Small intestine (tissue), 7 donors: ENCODE measurements at regions not wholly inside any gene's neighbourhood (a gene's known extent, or its start where the extent isn't known, plus 50 kb on each side); places are given as distances from the start of the nearest gene placed in this dataset.
"Not testable (repeated sequence)": the region's sequence is repeated elsewhere in the genome, so short reads cannot be mapped to it uniquely, and the experiment has no call there.

ENCODE experiments used
- DNase-seq, 2 donors: peaks; one replicate each; pipeline versions ENCODE4 v3.0.0 to v3.0.0-alpha.2; 2013
- FAIRE-seq: peaks from 2 replicates; lab custom pipeline; 2012; peaks lifted over from hg19 to GRCh38; lab: Jason Lieb, UNC
- H3K27ac ChIP-seq, 3 donors: one replicate each; pipeline ENCODE4 v1.5.1; 2013; ENCODE audit warnings: low read length in 2 of 3, mild to moderate bottlenecking in 2 of 3, control low read depth in 1 of 3, inconsistent platforms in 1 of 3, low read depth in 1 of 3, moderate library complexity in 1 of 3
- H3K27me3 ChIP-seq, 3 donors: one replicate each; pipeline ENCODE4 v1.6.1; 2013; ENCODE audit warnings: low read length in 3 of 3, inconsistent platforms in 1 of 3; ENCODE audit not compliant: control insufficient read depth in 3 of 3, insufficient read depth in 3 of 3
- H3K36me3 ChIP-seq, 3 donors: one replicate each; pipeline ENCODE4 v1.6.1; 2013; ENCODE audit warnings: low read length in 3 of 3, inconsistent platforms in 1 of 3, low read depth in 1 of 3, mild to moderate bottlenecking in 1 of 3, moderate library complexity in 1 of 3; ENCODE audit not compliant: control insufficient read depth in 3 of 3, insufficient read depth in 2 of 3
- H3K4me1 ChIP-seq, 3 donors: one replicate each; pipeline ENCODE4 v1.6.1; 2013; ENCODE audit warnings: low read length in 2 of 3, inconsistent platforms in 1 of 3, low read depth in 1 of 3, mild to moderate bottlenecking in 1 of 3, moderate library complexity in 1 of 3; ENCODE audit not compliant: control insufficient read depth in 3 of 3, insufficient read depth in 2 of 3
- H3K4me3 ChIP-seq, 3 donors: one replicate each; pipeline ENCODE4 v1.5.1; 2013; ENCODE audit warnings: low read length in 3 of 3, control low read depth in 1 of 3, inconsistent platforms in 1 of 3, low read depth in 1 of 3, mild to moderate bottlenecking in 1 of 3, moderate library complexity in 1 of 3
- H3K9me3 ChIP-seq, 2 donors: one replicate each; pipeline ENCODE4 v1.6.1; 2013; ENCODE audit warnings: low read depth in 1 of 2, low read length in 1 of 2; ENCODE audit not compliant: control insufficient read depth in 2 of 2, insufficient read depth in 1 of 2
- WGBS, 3 donors: extraction: QIAGEN DNeasy Blood & Tissue Kit; methylation state at CpG; one replicate each; pipeline ENCODE4 v1.1.7; 2013; 5-methylcytosine and 5-hydroxymethylcytosine counted together
- donor health status: healthy with polysubstance abuse.
- donor health status: control.
- donor health status: control.
- donor health status: Bipolar disorder and iron deficiency.
- donor health status: healthy.

DNA sequence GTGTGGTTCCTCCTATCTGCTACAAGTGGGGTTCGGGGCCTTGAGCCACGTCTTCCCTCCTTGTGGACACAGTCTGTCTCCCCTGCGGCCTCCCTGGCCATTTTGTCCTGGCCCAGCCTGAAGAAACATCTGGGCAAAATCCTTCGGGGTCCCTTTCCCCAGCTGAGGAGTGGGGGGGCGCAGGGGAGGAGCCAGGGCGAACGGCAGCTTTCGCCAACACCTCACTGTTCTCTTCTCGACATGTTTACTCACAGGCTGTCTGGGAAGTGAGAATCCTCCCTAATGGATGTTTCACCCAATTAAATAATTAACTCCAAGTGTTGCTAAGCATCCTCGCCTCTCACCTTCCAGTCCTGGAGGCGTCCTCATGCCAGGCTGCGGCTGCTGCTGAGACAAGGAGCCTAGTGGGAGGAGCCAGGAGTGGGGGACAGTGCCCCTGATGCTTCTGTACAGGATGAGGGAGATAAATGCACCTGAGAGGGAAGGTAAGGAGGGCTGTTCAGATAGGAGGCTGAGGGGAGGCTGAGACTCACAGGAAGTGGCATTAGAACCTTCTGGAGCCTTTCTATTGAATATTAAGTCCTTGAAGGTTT is 72.4 kb upstream of the PLGLB1 start:
- WGBS, 3 donors = 54 to 75% (median 73%) methylated on average over 6 to 9 of the region's 12 CpGs
- not testable (repeated sequence) for H3K36me3 ChIP-seq, DNase-seq, FAIRE-seq, H3K4me1 ChIP-seq, H3K9me3 ChIP-seq, H3K27me3 ChIP-seq, H3K27ac ChIP-seq, H3K4me3 ChIP-seq

DNA sequence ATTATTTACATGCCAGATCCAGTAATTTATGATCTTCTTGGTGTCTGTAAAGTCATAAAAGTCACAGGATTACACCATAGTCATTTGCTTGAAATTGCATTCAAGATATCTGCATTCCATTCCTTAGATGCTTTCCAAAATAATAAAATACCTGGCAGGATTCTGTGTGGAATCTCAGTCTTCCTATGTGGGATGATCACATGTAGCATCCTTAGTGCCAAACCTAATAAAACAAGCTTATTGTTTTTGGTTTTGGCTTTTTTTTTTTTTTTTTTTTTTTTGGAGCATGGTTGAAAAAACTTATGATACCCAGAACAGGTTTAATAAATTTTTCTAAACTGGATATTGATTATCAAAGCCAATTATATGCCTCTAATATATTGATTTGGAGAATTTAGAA is 74.2 kb upstream of the PLGLB1 start:
- not testable (repeated sequence) for H3K36me3 ChIP-seq, H3K4me3 ChIP-seq, DNase-seq, H3K9me3 ChIP-seq, H3K4me1 ChIP-seq, H3K27ac ChIP-seq, FAIRE-seq, H3K27me3 ChIP-seq

DNA sequence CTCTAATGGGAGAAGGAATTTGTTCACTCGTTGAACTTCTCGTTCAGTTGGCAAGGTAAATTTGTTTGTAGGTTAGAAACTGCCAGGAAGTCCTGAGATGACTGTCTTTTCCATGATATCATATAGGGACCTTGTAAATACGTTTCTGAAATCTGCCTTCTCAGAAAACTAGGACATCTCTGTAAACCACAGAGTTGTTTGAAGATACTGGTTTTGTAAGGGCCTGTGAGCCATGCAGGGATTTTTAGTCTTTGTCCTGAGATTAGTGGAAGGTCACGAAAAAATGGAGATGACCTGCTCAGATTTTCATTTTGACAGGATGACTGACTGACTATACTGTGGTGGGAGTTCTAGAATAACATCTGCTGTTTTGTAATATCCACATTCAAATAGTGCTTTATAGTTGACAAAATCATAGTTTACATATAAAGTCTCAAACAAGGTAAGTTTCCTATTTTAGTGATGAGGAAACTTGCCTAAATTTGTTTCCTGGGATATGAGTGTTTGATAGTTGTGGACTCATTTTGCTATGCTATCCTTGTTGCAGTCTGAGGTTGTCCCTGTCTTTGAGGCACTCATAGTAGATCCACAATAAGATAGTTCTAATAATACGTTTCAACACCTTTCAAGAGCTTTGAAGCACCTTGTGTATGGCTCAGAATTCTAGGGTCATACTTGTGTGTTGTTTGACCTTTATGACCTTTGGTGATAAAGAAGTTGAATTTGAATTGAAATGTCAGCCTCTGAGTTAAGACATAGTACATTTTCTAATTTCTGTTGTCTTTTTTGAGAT is 107.3 kb upstream of the PLGLB1 start:
- not testable (repeated sequence) for H3K36me3 ChIP-seq, FAIRE-seq, H3K4me1 ChIP-seq, DNase-seq, H3K27me3 ChIP-seq, H3K27ac ChIP-seq, H3K9me3 ChIP-seq, H3K4me3 ChIP-seq
- 50 to 62% (median 55%) methylated on average over 3 of the region's 5 CpGs for WGBS, 3 donors

DNA sequence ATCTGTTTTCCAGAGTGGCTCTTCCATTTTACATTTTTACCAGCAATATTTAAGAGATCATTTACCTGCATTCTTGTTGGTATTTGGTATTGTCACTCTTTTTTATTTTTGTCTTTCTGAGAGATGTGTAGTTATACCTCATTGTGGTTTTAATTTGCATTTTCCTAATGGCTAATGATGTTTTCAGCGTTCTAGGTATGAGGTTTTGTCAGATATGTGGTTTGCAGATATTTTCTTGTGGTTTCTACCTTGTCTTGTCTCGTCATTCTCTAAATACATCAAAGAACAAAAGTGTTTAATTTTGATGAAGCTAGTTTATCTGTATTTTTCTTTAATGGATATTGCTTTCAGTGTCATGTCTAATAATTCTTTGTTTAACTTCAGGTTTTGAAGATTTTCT is 110.9 kb upstream of the PLGLB1 start:
- not testable (repeated sequence) for H3K36me3 ChIP-seq, DNase-seq, H3K4me3 ChIP-seq, H3K27ac ChIP-seq, H3K27me3 ChIP-seq, H3K4me1 ChIP-seq, FAIRE-seq, H3K9me3 ChIP-seq
- 58 to 77% (median 59%) methylated on average over 1 to 2 of the region's 2 CpGs for WGBS, 3 donors

DNA sequence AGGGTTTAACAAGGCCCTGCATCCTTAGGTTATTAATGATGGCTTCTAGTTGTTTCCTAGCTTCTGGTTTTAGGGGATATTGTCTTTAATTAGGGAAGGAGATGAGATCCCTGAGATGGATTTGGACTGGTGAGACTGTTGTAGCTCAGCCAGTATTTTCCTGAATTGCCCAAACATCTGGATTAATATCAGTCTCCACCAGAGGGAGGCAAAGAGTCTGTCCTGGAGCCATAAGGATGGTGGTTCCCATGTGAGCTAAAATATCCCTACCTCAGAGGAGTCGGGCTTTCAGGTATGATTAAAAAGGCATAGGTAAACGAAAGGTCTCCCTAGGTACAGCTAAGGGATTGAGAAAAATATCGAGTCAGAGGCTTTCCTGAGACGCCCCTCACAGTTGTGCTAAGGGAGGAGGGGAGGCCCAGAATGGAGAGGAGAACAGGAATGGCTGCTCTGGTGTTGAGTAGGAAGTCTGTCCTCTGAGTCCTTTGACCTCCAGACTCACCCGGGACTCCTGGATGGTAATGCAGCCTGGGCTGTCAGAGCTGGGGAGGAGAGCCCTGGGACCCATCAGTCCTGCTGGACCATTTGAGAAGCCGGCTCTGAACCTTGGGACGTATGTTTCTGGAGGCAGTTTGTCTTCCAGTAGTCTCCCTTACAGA is 130.3 kb upstream of the PLGLB1 start:
- DNase-seq, H3K27ac ChIP-seq, H3K4me1 ChIP-seq, H3K4me3 ChIP-seq, H3K27me3 ChIP-seq, FAIRE-seq, H3K9me3 ChIP-seq, H3K36me3 ChIP-seq: not testable (repeated sequence)
- no CpG with 5 or more reads among the region's 7 CpGs for WGBS, 3 donors

DNA sequence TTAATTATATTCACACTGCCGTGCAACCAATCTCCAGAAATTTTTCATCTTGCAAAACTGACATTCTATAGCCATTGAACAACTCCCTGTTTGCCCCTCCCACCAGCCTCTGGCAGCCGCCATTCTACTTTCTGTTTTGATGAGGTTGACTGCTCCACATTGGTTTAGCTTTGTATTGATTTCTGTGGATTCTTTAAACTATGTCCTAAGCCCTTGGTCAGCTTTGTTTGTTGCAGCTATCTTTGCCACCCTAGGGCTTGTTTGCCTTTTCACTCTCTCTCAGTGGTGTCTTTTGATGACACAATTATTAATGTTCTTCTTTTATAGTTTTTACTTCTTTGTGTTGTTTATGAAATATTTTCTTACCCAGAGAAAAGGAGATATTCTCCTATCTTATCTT is 152.8 kb upstream of the PLGLB1 start:
- H3K36me3 ChIP-seq, H3K4me3 ChIP-seq: not testable (repeated sequence)
- 19 to 70% (median 51%) methylated on average over 1 to 2 of the region's 2 CpGs for WGBS, 3 donors

DNA sequence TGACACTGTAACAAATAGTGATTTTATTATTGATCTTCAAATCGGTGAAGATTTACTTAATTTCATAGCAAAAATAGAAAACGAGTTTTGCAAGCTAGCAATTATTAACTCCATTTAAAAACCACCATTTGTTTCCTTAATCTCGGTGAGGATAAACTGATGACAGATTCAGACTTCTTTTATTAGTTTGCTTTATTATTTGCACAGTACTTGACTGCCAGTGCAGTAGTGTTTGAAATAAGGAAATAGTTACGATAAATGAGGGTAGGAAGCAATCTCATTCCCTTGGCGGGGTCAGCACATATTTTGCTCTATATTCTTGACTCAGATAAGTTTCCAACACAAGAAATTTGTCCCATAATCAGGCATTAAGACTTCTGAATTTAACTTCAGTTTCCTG is 161.7 kb upstream of the PLGLB1 start:
- not testable (repeated sequence) for H3K9me3 ChIP-seq, FAIRE-seq, H3K27ac ChIP-seq, H3K36me3 ChIP-seq, H3K4me1 ChIP-seq, H3K27me3 ChIP-seq, DNase-seq, H3K4me3 ChIP-seq
- 31% methylated on average over 4 of the region's 5 CpGs; no CpG with 5 or more reads in 2 of the 3 donors for WGBS, 3 donors

More for the DNA sequence above, 152.8 kb upstream of the PLGLB1 start:
- DNase-seq, H3K9me3 ChIP-seq, H3K4me1 ChIP-seq, H3K27ac ChIP-seq, FAIRE-seq, H3K27me3 ChIP-seq: not testable (repeated sequence)

DNA sequence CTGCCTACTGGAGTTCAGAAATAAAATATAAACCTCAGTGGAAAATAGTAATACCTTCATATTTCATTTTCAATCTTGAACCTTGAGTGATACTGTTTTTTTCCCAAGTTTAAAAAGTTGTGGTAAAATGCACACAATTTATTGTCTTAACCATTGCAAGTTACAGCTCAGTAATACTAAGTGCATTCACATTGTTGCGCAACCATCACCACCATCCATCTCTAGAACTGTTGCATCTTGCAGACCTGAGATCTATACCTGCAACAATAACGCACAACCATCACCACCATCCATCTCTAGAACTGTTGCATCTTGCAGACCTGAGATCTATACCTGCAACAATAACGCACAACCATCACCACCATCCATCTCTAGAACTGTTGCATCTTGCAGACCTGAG is 162.6 kb upstream of the PLGLB1 start:
- not testable (repeated sequence) for H3K4me1 ChIP-seq, H3K27ac ChIP-seq, H3K9me3 ChIP-seq, H3K4me3 ChIP-seq, FAIRE-seq, H3K27me3 ChIP-seq, DNase-seq, H3K36me3 ChIP-seq
- whole genome bisulfite sequencing, 3 donors = 81 to 100% (median 98%) methylated on average over 1 to 2 of the region's 3 CpGs
